ENCODE measurements at regions not wholly inside any gene's neighbourhood (a gene's known extent, or its start where the extent isn't known, plus 50 kb on each side); places are given as distances from the start of the nearest gene placed in this dataset.
"Not testable (repeated sequence)": the region's sequence is repeated elsewhere in the genome, so short reads cannot be mapped to it uniquely, and the experiment has no call there.

DNA sequence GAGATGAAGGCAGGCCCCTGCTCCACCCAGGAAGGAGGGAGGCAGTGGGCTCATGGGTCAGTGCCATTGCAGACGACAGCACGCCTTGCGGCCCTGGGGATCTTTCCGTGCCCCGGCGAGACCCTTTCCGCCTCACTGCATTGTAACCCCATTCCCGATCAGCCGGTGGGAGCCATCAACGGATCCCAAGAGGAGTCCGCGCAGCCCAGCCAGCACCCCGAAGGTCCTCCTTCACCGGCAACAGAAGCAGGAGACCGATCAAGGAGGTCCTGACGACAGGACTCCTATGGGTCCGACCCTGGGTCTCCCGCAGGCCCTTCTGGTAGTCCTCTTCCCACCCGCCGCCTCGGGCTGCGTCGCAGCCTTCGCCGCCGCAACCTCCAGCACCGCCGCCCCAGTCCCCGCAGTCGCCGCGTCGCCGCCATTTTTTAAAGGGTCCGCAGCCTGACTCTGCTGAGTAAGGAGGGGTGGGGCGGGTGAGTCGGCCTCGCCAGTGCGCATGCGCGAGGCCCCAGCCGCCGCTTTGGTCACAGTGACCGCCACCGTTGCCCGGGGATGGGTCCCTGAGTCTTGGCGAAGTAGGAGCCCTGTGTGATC lies 1417.0 kb upstream of the PCDH10 start:
- CTCF ChIA-PET; DNase-seq (ENCODE audit: low spot score); H3K27ac ChIP-seq; POLR2A ChIA-PET (ENCODE audit: low non-redundant PET): not testable (repeated sequence)

DNA sequence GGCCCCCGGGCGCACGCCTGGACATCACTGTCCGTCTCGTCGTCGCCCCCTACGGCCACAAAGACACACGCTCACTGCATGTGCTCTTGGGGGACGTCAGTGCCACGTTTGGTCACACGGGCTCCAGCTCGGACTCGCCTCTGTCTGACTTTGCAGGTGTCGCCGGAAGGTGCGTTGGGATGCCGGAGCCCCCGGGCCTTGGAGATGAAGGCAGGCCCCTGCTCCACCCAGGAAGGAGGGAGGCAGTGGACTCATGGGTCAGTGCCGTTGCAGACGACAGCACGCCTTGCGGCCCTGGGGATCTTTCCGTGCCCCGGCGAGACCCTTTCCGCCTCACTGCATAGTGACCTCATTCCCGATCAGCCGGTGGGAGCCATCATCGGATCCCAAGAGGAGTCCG lies 1414.8 kb upstream of the PCDH10 start:
- CTCF ChIA-PET; H3K27ac ChIP-seq; POLR2A ChIA-PET (ENCODE audit: low non-redundant PET); DNase-seq (ENCODE audit: low spot score): not testable (repeated sequence)

DNA sequence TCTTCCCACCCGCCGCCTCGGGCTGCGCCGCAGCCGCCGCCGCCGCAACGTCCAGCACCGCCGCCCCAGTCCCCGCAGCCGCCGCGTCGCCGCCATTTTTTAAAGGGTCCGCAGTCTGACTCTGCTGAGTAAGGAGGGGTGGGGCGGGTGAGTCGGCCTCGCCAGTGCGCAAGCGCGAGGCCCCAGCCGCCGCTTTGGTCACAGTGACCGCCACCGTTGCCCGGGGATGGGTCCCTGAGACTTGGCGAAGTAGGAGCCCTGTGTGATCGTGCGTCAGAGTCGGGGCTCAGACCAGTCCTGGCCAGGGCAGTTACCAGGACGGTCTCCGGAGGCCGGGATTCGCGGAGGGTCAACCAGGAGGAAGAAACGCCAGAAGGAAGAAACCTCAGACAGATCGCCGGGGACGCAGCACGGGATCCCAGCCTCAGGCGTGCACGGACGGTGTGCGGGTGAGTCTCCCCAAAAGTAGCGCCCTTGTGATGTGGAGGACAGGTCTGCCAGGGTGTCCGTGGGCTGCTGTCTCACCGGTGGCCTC lies 1414.2 kb upstream of the PCDH10 start:
- DNase-seq (ENCODE audit: low spot score); H3K27ac ChIP-seq; POLR2A ChIA-PET (ENCODE audit: low non-redundant PET); CTCF ChIA-PET: not testable (repeated sequence)

DNA sequence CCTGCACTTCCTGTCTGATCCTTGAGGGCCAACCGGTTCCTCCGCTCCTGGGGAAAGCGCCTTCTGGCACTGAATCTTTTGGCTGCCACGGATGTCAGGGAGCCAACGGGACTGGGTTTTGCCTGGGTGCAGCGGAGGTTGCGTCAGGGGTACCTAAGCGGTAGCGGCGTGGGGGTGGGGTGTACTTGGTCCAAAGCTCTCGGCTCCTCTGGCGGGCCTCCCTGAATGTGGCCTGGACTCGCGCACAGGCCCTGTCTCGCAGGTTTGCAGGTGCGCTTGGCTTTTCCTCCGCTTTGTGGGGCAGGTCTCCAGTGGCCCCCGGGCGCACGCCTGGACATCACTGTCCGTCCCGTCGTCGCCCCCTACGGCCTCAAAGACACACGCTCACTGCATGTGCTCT lies 1410.1 kb upstream of the PCDH10 start:
- POLR2A ChIA-PET (ENCODE audit: low non-redundant PET); H3K27ac ChIP-seq; CTCF ChIA-PET; DNase-seq (ENCODE audit: low spot score): not testable (repeated sequence)

DNA sequence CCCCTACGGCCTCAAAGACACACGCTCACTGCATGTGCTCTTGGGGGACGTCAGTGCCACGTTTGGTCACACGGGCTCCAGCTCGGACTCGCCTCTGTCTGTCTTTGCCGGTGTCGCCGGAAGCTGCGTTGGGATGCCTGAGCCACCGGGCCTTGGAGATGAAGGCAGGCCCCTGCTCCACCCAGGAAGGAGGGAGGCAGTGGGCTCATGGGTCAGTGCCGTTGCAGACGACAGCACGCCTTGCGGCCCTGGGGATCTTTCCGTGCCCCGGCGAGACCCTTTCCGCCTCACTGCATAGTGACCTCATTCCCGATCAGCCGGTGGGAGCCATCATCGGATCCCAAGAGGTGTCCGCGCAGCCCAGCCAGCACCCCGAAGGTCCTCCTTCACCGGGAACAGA lies 1407.3 kb upstream of the PCDH10 start:
- CTCF ChIA-PET; H3K27ac ChIP-seq; POLR2A ChIA-PET (ENCODE audit: low non-redundant PET); DNase-seq (ENCODE audit: low spot score): not testable (repeated sequence)

DNA sequence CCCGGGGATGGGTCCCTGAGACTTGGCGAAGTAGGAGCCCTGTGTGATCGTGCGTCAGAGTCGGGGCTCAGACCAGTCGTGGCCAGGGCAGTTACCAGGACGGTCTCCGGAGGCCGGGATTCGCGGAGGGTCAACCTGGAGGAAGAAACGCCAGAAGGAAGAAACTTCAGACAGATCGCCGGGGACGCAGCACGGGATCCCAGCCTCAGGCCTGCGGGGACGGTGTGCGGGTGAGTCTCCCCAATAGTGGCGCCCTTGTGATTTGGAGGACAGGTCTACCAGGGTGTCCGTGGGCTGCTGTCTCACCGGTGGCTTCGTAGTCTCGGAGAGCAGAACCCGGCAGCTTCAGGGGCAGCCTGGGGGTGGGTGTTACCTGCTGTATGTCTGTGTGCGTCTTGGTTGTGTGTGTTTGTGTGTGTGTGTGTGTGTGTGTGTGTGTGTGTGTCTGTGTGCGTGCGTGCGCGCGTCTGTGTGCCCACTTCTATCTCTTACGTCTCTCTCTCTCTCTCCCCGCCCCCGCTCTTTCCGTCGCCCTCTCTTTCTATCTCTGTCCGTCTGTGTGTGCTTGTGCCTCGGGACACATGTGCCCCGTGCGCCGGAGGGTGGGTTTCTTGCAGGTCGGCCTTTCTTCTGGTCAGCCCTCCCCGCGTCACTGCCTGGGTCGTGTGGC lies 1406.4 kb upstream of the PCDH10 start:
- POLR2A ChIA-PET (ENCODE audit: low non-redundant PET); CTCF ChIA-PET; H3K27ac ChIP-seq; DNase-seq (ENCODE audit: low spot score): not testable (repeated sequence)

DNA sequence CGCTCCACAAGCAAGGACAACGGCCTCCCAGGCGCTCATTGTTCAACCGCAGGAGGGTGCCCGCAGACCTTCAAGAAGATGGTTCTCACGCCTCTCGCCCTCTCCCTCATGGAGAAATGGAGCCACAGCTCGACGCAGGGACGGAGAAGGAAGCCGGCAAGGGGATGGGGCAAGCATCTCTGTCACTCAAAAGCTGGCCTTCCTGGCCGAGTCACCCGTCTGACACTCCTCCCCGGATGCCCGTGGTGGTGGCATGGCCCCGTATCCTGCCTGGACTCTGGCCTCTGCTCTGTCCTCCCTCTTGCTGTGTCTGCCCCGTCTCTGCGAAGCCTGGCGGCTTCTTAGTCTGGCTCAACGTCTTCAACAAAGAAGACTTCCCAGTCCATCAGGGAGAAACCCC lies 1405.7 kb upstream of the PCDH10 start:
- CTCF ChIA-PET; H3K27ac ChIP-seq; POLR2A ChIA-PET (ENCODE audit: low non-redundant PET); DNase-seq (ENCODE audit: low spot score): not testable (repeated sequence)

DNA sequence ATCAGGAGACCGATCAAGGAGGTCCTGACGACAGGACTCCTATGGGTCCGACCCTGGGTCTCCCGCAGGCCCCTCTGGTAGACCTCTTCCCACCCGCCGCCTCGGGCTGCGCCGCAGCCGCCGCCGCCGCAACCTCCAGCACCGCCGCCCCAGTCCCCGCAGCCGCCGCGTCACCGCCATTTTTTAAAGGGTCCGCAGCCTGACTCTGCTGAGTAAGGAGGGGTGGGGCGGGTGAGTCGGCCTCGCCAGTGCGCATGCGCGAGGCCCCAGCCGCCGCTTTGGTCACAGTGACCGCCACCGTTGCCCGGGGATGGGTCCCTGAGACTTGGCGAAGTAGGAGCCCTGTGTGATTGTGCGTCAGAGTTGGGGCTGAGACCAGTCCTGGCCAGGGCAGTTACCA lies 1401.9 kb upstream of the PCDH10 start:
- DNase-seq (ENCODE audit: low spot score); H3K27ac ChIP-seq; POLR2A ChIA-PET (ENCODE audit: low non-redundant PET); CTCF ChIA-PET: not testable (repeated sequence)

DNA sequence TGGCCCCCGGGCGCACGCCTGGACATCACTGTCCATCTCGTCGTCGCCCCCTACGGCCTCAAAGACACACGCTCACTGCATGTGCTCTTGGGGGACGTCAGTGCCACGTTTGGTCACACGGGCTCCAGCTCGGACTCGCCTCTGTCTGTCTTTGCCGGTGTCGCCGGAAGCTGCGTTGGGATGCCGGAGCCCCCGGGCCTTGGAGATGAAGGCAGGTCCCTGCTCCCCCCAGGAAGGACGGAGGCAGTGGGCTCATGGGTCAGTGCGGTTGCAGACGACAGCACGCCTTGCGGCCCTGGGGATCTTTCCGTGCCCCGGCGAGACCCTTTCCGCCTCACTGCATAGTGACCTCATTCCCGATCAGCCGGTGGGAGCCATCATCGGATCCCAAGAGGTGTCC lies 1399.9 kb upstream of the PCDH10 start:
- CTCF ChIA-PET; H3K27ac ChIP-seq; DNase-seq (ENCODE audit: low spot score); POLR2A ChIA-PET (ENCODE audit: low non-redundant PET): not testable (repeated sequence)

DNA sequence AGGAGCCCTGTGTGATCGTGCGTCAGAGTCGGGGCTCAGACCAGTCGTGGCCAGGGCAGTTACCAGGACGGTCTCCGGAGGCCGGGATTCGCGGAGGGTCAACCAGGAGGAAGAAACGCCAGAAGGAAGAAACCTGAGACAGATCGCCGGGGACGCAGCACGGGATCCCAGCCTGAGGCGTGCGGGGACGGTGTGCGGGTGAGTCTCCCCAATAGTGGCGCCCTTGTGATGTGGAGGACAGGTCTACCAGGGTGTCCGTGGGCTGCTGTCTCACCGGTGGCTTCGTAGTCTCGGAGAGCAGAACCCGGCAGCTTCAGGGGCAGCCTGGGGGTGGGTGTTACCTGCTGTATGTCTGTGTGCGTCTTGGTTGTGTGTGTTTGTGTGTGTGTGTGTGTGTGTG lies 1399.1 kb upstream of the PCDH10 start:
- DNase-seq (ENCODE audit: low spot score); CTCF ChIA-PET; POLR2A ChIA-PET (ENCODE audit: low non-redundant PET); H3K27ac ChIP-seq: not testable (repeated sequence)

DNA sequence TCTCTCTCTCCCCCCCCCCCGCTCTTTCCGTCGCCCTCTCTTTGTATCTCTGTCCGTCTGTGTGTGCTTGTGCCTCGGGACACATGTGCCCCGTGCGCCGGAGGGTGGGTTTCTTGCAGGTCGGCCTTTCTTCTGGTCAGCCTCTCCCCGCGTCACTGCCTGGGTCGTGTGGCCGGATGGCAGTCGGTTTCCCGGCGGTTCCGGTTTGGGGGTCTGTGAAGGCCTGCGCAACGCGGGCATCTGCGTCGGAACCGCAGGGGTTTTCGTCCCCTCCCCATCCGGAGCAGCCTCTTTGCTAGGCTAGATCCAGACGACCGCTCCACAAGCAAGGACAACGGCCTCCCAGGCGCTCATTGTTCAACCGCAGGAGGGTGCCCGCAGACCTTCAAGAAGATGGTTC lies 1398.6 kb upstream of the PCDH10 start:
- H3K27ac ChIP-seq; CTCF ChIA-PET; DNase-seq (ENCODE audit: low spot score); POLR2A ChIA-PET (ENCODE audit: low non-redundant PET): not testable (repeated sequence)

DNA sequence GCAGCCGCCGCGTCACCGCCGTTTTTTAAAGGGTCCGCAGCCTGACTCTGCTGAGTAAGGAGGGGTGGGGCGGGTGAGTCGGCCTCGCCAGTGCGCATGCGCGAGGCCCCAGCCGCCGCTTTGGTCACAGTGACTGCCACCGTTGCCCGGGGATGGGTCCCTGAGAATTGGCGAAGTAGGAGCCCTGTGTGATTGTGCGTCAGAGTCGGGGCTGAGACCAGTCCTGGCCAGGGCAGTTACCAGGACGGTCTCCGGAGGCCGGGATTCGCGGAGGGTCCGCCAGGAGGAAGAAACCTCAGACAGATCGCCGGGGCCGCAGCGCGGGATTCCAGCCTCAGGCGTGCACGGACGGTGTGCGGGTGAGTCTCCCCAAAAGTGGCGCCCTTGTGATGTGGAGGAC lies 1386.9 kb upstream of the PCDH10 start:
- H3K27ac ChIP-seq; CTCF ChIA-PET; DNase-seq (ENCODE audit: low spot score); POLR2A ChIA-PET (ENCODE audit: low non-redundant PET): not testable (repeated sequence)

DNA sequence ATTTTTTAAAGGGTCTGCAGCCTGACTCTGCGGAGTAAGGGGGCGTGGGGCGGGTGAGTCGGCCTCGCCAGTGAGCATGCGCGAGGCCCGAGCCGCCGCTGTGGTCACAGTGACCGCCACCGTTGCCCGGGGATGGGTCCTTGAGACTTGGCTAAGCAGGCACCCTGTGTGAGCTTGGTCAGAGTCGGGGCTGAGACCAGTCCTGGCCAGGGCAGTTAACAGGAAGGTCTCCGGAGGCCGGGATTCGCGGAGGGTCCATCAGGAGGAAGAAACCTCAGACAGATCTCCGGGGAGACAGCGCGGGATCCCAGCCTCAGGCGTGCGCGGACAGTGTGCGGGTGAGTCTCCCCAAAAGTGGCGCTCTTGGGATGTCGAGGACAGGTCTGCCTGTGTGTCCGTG lies 1384.4 kb upstream of the PCDH10 start:
- no peak overlapping the region for H3K27ac ChIP-seq
- CTCF ChIA-PET: no interaction called here
- DNase-seq (ENCODE audit: low spot score): no peak
- POLR2A ChIA-PET (ENCODE audit: low non-redundant PET): no interaction called here
- TF ChIP-seq, protein P1, sequence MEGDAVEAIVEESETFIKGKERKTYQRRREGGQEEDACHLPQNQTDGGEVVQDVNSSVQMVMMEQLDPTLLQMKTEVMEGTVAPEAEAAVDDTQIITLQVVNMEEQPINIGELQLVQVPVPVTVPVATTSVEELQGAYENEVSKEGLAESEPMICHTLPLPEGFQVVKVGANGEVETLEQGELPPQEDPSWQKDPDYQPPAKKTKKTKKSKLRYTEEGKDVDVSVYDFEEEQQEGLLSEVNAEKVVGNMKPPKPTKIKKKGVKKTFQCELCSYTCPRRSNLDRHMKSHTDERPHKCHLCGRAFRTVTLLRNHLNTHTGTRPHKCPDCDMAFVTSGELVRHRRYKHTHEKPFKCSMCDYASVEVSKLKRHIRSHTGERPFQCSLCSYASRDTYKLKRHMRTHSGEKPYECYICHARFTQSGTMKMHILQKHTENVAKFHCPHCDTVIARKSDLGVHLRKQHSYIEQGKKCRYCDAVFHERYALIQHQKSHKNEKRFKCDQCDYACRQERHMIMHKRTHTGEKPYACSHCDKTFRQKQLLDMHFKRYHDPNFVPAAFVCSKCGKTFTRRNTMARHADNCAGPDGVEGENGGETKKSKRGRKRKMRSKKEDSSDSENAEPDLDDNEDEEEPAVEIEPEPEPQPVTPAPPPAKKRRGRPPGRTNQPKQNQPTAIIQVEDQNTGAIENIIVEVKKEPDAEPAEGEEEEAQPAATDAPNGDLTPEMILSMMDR (conservative IDR thresholded peaks at IDR 0.05; ENCODE audit: low read depth): no peak

DNA sequence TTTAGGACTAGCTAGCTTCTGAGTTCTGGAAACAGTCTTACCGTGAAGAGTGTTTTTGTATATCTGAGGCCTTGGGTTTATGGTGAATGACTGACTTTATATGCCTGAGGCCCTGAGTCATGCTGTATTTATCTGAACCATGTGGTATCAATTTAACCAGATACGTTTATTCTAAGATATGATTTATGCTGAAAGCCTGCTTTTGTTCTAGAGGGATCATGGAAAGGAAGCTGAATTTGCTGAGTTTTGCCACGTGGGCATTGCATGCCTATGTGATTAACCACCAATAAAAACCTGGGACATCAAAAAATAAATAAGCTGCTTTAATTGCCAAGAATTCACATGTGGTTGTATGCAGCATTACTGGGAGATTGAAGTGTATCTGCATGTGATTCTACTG lies 1374.7 kb upstream of the PCDH10 start:
- POLR2A ChIA-PET (ENCODE audit: low non-redundant PET); H3K27ac ChIP-seq; CTCF ChIA-PET: not testable (repeated sequence)
- DNase-seq (ENCODE audit: low spot score): peak; percentile 15

DNA sequence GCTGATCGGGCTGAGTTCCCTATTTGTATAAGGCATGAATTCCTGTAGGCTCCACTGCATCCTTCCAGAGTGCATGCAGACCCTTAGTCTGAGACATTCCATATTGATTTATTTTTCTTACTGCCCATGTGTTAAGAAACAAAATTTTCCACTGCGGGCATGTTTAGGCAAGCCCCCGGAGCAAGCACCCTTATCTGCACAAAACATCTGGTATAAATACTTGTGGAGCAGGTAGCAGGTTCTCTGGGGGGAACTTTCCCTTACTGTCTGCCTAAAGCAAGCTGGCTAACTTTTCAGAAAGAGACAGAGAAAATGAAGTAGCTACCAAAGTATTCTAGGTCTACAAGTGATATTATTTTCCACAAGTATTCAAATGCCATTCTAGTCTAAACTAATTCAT lies 1338.5 kb upstream of the PCDH10 start:
- DNase-seq (ENCODE audit: low spot score); POLR2A ChIA-PET (ENCODE audit: low non-redundant PET); H3K27ac ChIP-seq; CTCF ChIA-PET: not testable (repeated sequence)
